ENCODE measurements at regions not wholly inside any gene's neighbourhood (a gene's known extent, or its start where the extent isn't known, plus 50 kb on each side); places are given as distances from the start of the nearest gene placed in this dataset.

DNA sequence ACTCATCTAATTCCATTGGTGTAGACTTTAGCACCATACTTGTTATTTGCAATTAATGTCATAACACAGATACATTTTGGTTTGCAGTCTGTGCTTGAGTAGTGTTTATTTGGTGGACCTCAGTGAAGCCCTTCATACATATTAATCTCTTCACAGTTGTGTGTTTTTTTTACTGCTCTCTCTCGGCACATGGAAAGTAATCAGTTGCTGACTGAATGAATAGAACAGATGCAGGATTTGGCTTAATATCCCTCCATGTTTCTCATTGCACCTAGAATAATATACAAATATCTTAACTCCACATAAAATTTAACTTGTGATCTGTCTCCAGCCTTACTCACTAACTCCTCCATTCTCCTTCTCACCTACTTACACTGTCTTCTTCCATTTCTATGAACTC lies 319.1 kb downstream of the DMRT2 start:
- no peak overlapping the region for H3K9ac ChIP-seq (replicated peaks; ENCODE audit: extremely low read depth, insufficient read depth, low read length)
- H3K36me3 ChIP-seq (ENCODE audit: control insufficient read depth in 2 of 2, extremely low read depth in 1 of 2, insufficient read depth in 2 of 2, low read length in 2 of 2), result no peaks in the 10 kb centered on the region
- DNase-seq (ENCODE audit: low read depth, low spot score), result no peak
- no peaks in the 10 kb centered on the region for H3K79me2 ChIP-seq (ENCODE audit: control insufficient read depth, insufficient read depth, low read length)
- peaks cover 1% of the 10 kb centered on the region for H3K9me3 ChIP-seq (replicated peaks; ENCODE audit: control insufficient read depth, insufficient read depth, low read length)
- dilution Hi-C loops (cut with MboI; ENCODE audit: extremely low pct_ligation_motif_present, low sequenced_read_pairs) (no loop called here), intact Hi-C loops (cut with micrococcal nuclease) (no loop called here)
- BruUV-seq (replicated peaks), result no TSS peak
- POLR2A ChIA-PET, result no interaction called here
- FAIRE-seq, result no peak
- no peaks in the 10 kb centered on the region for H3K27me3 ChIP-seq (ENCODE audit: control insufficient read depth in 2 of 2, insufficient read depth in 2 of 2, low read length in 2 of 2)
- no peak for TF ChIP-seq EZH2 (IDR thresholded peaks at IDR 0.05; ENCODE audit: borderline replicate concordance, low read depth, low read length, severe bottlenecking)
- TF ChIP-seq GATA2 (IDR thresholded peaks at IDR 0.05; ENCODE audit: insufficient read depth, insufficient read length, low read depth, low read length), result no peak
- TF ChIP-seq POLR2A (IDR thresholded peaks at IDR 0.05; ENCODE audit: low read depth, low read length), result no peak
- no peak for TF ChIP-seq JUN (IDR thresholded peaks at IDR 0.05; ENCODE audit: borderline replicate concordance, insufficient read depth, insufficient read length, low read depth)
- TF ChIP-seq, protein P1, sequence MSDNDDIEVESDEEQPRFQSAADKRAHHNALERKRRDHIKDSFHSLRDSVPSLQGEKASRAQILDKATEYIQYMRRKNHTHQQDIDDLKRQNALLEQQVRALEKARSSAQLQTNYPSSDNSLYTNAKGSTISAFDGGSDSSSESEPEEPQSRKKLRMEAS (IDR thresholded peaks at IDR 0.05; ENCODE audit: insufficient read depth, insufficient read length), result no peak
- no peak for TF ChIP-seq MYC (IDR thresholded peaks at IDR 0.05; ENCODE audit: low read depth, low read length)
- no peak for TF ChIP-seq POLR2AphosphoS5 (IDR thresholded peaks at IDR 0.05; ENCODE audit: insufficient read depth, low read depth, low read length)
- TF ChIP-seq FOS (IDR thresholded peaks at IDR 0.05; ENCODE audit: borderline replicate concordance, insufficient read depth, low read length), result no peak
- TF ChIP-seq, protein P2, sequence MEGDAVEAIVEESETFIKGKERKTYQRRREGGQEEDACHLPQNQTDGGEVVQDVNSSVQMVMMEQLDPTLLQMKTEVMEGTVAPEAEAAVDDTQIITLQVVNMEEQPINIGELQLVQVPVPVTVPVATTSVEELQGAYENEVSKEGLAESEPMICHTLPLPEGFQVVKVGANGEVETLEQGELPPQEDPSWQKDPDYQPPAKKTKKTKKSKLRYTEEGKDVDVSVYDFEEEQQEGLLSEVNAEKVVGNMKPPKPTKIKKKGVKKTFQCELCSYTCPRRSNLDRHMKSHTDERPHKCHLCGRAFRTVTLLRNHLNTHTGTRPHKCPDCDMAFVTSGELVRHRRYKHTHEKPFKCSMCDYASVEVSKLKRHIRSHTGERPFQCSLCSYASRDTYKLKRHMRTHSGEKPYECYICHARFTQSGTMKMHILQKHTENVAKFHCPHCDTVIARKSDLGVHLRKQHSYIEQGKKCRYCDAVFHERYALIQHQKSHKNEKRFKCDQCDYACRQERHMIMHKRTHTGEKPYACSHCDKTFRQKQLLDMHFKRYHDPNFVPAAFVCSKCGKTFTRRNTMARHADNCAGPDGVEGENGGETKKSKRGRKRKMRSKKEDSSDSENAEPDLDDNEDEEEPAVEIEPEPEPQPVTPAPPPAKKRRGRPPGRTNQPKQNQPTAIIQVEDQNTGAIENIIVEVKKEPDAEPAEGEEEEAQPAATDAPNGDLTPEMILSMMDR (IDR thresholded peaks at IDR 0.05; ENCODE audit: extremely low read depth in 1 of 2, insufficient read depth in 1 of 2, low read depth in 1 of 2, low read length in 2 of 2), result no peak
- H3K27ac ChIP-seq (ENCODE audit: insufficient read depth, low read depth, low read length), result no peak overlapping the region
- no peak overlapping the region for H3K4me3 ChIP-seq (replicated peaks in 1 of 3; ENCODE audit: insufficient read depth in 1 of 3, low read depth in 1 of 3, low read length in 3 of 3)
- H2AFZ ChIP-seq (ENCODE audit: low read depth, low read length), result no peak overlapping the region
- no peaks in the 10 kb centered on the region for H3K9me1 ChIP-seq (replicated peaks; ENCODE audit: control insufficient read depth, extremely low read depth, insufficient read depth, low read length)
- H4K20me1 ChIP-seq (replicated peaks; ENCODE audit: control insufficient read depth, extremely low read depth, insufficient read depth, low read length), result no peaks in the 10 kb centered on the region
- H3K4me1 ChIP-seq (ENCODE audit: control insufficient read depth, extremely low read depth, insufficient read depth, low read length), result no peaks in the 10 kb centered on the region
- no peak overlapping the region for H3K4me2 ChIP-seq (ENCODE audit: insufficient read depth, low read length)
- CTCF ChIA-PET, result no interaction called here

All from endothelial cell of umbilical vein (primary cell).